Stomach (tissue), 8 donors: ENCODE measurements at regions not wholly inside any gene's neighbourhood (a gene's known extent, or its start where the extent isn't known, plus 50 kb on each side); places are given as distances from the start of the nearest gene placed in this dataset.

ENCODE experiments used
- DNase-seq, 2 donors: peaks; one replicate each; pipeline versions ENCODE4 v3.0.0 to v3.0.0-alpha.2; 2013 to 2019
- H3K27ac ChIP-seq, 5 donors: fragments of 200-600 bp in 4 of 5; sonication (generic) in 4 of 5; one replicate each; pipeline ENCODE4 v1.5.1; 2013 to 2019; ENCODE audit warnings: mild to moderate bottlenecking in 1 of 5, moderate library complexity in 1 of 5
- H3K27me3 ChIP-seq, 3 donors: fragments of 200-600 bp; sonication (generic); one replicate each; pipeline ENCODE4 v1.5.1; 2017 to 2019; ENCODE audit warnings: mixed run types in 1 of 3
- H3K36me3 ChIP-seq, 4 donors: fragments of 200-600 bp; sonication (generic); 1 replicate in 3 of 4; 2 replicates in 1 of 4; pipeline ENCODE4 v1.5.1; 2016 to 2019
- H3K4me1 ChIP-seq, 4 donors: fragments of 200-600 bp; sonication (generic); one replicate each; pipeline ENCODE4 v1.5.1; 2016 to 2019
- H3K4me3 ChIP-seq, 4 donors: fragments of 200-600 bp; sonication (generic) in 3 of 4; one replicate each; pipeline ENCODE4 v1.5.1; 2016 to 2019; ENCODE audit warnings: mild to moderate bottlenecking in 1 of 4
- H3K9me3 ChIP-seq, 4 donors: fragments of 200-600 bp; sonication (generic); one replicate each; pipeline ENCODE4 v1.5.1; 2016 to 2019
- EP300 ChIP-seq: sonication (generic); formaldehyde crosslinking; IDR thresholded peaks from one replicate; pipeline ENCODE4 v1.6.1; 2017; ENCODE audit warnings: antibody characterized with exemption
- POLR2A ChIP-seq, 4 donors: fragments of 450-650 bp; IDR thresholded peaks; one replicate each; pipeline ENCODE4 v1.6.1; 2016; ENCODE audit warnings: antibody characterized with exemption in 4 of 4, control low read depth in 2 of 4, mild to moderate bottlenecking in 1 of 4, moderate library complexity in 1 of 4
- POLR2AphosphoS5 ChIP-seq, 3 donors: sonication (generic); formaldehyde crosslinking; IDR thresholded peaks; one replicate each; pipeline ENCODE4 v1.6.1; 2016; ENCODE audit warnings: antibody characterized with exemption in 3 of 3
- WGBS, 5 donors: extraction: QIAGEN DNeasy Blood & Tissue Kit in 3 of 5; methylation state at CpG; one replicate each; pipeline versions ENCODE4 v1.1.5 to v1.1.7; 2013 to 2018; 5-methylcytosine and 5-hydroxymethylcytosine counted together
- intact Hi-C: fragments of 100-400 bp; cut with DNase I; formaldehyde crosslinking; loops from one replicate; pipeline ENCODE4 v1.15.1; 2023; ENCODE audit warnings: low total_unique reads
- TF ChIP-seq, protein P1 (sequence below), 7 experiments: fragments of 450-650 bp in 4 of 7; fragments of 200-600 bp in 3 of 7; sonication (generic) in 3 of 7; IDR thresholded peaks; one replicate each; pipeline ENCODE4 v1.5.1; 2016 to 2019; ENCODE audit warnings: antibody characterized with exemption in 7 of 7, control low read depth in 2 of 7, mild to moderate bottlenecking in 1 of 7
- donor health status: healthy with polysubstance abuse.
- donor health status: Bipolar disorder and iron deficiency.
- donor health status: healthy.

GRCh38 chr5:142404046-142404477 is 79.2 kb upstream of the SPRY4 start:
- H3K27ac ChIP-seq = peak overlapping the region in 3 of 5 donors; percentile 20 to 74 (median 69)
- intact Hi-C loops = no loop called here
- 60 to 73% (median 66%) methylated on average over 14 of the region's 14 CpGs for WGBS, 5 donors

GRCh38 chr5:142403583-142403982 is 78.8 kb upstream of the SPRY4 start:
- Histone ChIP-seq H3K36me3 (no peaks in the 10 kb centered on the region), H3K9me3 (no peaks in the 10 kb centered on the region), H3K4me3 (no peak overlapping the region), H3K27me3 (no peaks in the 10 kb centered on the region), H3K4me1 (peaks cover 0 to 15% (median 4%) of the 10 kb centered on the region in 4 donors), H3K27ac (peak overlapping the region in 3 of 5 donors; percentile 20 to 74 (median 69))
- TF ChIP-seq POLR2AphosphoS5 (IDR thresholded peaks at IDR 0.05) (no peak), EP300 (no peak), POLR2A (IDR thresholded peaks at IDR 0.05) (no peak)
- TF ChIP-seq, protein P1, sequence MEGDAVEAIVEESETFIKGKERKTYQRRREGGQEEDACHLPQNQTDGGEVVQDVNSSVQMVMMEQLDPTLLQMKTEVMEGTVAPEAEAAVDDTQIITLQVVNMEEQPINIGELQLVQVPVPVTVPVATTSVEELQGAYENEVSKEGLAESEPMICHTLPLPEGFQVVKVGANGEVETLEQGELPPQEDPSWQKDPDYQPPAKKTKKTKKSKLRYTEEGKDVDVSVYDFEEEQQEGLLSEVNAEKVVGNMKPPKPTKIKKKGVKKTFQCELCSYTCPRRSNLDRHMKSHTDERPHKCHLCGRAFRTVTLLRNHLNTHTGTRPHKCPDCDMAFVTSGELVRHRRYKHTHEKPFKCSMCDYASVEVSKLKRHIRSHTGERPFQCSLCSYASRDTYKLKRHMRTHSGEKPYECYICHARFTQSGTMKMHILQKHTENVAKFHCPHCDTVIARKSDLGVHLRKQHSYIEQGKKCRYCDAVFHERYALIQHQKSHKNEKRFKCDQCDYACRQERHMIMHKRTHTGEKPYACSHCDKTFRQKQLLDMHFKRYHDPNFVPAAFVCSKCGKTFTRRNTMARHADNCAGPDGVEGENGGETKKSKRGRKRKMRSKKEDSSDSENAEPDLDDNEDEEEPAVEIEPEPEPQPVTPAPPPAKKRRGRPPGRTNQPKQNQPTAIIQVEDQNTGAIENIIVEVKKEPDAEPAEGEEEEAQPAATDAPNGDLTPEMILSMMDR (IDR thresholded peaks at IDR 0.05) = no peak
- intact Hi-C loops = no loop called here
- peak in 1 of 2 donors; percentile 84 for DNase-seq
- WGBS, 5 donors = 33 to 57% (median 41%) methylated on average over 7 of the region's 7 CpGs

More at GRCh38 chr5:142404046-142404477, 79.2 kb upstream of the SPRY4 start:
- H3K4me3 ChIP-seq = no peak overlapping the region
- peak in 1 of 2 donors; percentile 75 for DNase-seq
- TF ChIP-seq POLR2AphosphoS5 (IDR thresholded peaks at IDR 0.05) (peak in 1 of 3 donors; percentile 63), EP300 (no peak), POLR2A (IDR thresholded peaks at IDR 0.05) (no peak)
- peaks cover 0 to 15% (median 4%) of the 10 kb centered on the region in 4 donors for H3K4me1 ChIP-seq
- no peaks in the 10 kb centered on the region for H3K27me3 ChIP-seq
- no peaks in the 10 kb centered on the region for H3K36me3 ChIP-seq
- no peaks in the 10 kb centered on the region for H3K9me3 ChIP-seq

DNA sequence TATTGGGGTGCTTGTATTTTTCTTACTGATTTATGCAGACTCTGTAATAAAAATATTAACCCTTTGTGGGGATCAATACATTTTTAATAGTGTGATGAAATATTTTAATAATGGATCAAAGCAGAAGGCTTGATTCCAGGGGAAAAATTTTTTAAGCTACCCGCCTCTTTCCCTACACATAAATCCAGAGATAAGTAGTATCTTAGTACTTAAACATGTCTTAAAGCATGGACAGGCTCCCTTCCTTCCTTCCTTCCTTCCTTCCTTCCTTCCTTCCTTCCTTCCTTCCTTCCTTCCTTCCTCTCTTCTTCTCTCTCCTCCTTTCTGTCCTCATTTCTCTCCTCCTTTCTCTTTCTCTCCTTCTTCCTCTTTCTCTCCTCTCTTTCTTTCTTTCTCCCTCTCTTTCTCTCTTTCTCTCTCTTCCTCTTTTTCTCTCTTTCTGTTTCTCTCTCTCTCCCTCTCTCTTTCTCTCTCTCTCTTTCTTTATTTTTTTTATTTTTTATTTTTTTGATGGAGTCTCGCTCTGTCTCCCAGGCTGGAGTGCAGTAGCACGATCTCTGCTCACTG is 78.0 kb upstream of the SPRY4 start:
- Histone ChIP-seq H3K27ac (peak overlapping the region in 1 of 5 donors; percentile 74), H3K36me3 (no peaks in the 10 kb centered on the region), H3K4me1 (peaks cover 0 to 15% (median 4%) of the 10 kb centered on the region in 4 donors), H3K9me3 (no peaks in the 10 kb centered on the region), H3K27me3 (no peaks in the 10 kb centered on the region), H3K4me3 (no peak overlapping the region)
- WGBS, 5 donors = 92 to 96% (median 93%) methylated on average over 3 of the region's 3 CpGs
- TF ChIP-seq POLR2AphosphoS5 (IDR thresholded peaks at IDR 0.05) (no peak), EP300 (no peak), POLR2A (IDR thresholded peaks at IDR 0.05) (no peak)
- TF ChIP-seq, protein P1 (IDR thresholded peaks at IDR 0.05) = no peak
- DNase-seq = no peak
- intact Hi-C loops = no loop called here

DNA sequence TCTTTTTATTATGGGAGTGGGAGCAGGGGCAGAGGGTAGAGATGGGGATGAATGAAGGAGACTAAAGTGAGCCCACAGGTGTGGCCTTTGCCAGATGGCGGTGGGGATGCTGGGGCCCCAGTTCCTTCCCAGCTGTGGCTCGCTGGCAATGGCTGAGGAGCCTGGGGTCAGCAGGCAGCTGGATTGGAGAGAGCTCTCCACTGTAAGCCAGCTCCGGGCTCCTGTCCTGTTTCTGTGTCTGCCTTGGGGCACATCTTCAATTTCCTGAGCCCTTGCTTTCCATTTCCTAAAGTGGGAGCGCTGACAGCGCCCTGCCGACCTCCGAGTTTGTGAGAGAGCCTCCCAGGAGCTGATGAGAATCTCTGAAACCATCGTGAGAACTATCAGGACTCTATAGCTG is 75.6 kb upstream of the SPRY4 start:
- Histone ChIP-seq H3K4me3 (no peak overlapping the region), H3K9me3 (peaks cover 4 to 18% (median 9%) of the 10 kb centered on the region in 4 donors), H3K36me3 (no peaks in the 10 kb centered on the region), H3K4me1 (peaks cover 0 to 15% (median 4%) of the 10 kb centered on the region in 4 donors), H3K27me3 (no peaks in the 10 kb centered on the region), H3K27ac (no peak overlapping the region)
- intact Hi-C loops = no loop called here
- 84 to 97% (median 90%) methylated on average over 8 of the region's 8 CpGs for WGBS, 5 donors
- TF ChIP-seq POLR2AphosphoS5 (IDR thresholded peaks at IDR 0.05) (no peak), POLR2A (IDR thresholded peaks at IDR 0.05) (no peak), EP300 (no peak)
- TF ChIP-seq, protein P1 (IDR thresholded peaks at IDR 0.05) = no peak
- no peak for DNase-seq

- Histone ChIP-seq H3K4me3 (no peak overlapping the region), H3K27ac (no peak overlapping the region), H3K9me3 (peaks cover 4 to 20% (median 9%) of the 10 kb centered on the region in 4 donors), H3K36me3 (no peaks in the 10 kb centered on the region), H3K4me1 (peaks cover 0 to 15% (median 4%) of the 10 kb centered on the region in 4 donors), H3K27me3 (no peaks in the 10 kb centered on the region)
- TF ChIP-seq POLR2A (IDR thresholded peaks at IDR 0.05) (no peak), EP300 (no peak), POLR2AphosphoS5 (IDR thresholded peaks at IDR 0.05) (no peak)
- TF ChIP-seq, protein P1 (IDR thresholded peaks at IDR 0.05) = no peak
- WGBS, 5 donors = 84 to 87% (median 86%) methylated on average over 2 of the region's 2 CpGs
- DNase-seq = peak in 1 of 2 donors; percentile 46
- intact Hi-C loops = no loop called here
Observed at GRCh38 chr5:142399891-142400290, 75.1 kb upstream of the SPRY4 start.
